IPS DF 6.9 (cell line): ENCODE measurements at regions not wholly inside any gene's neighbourhood (a gene's known extent, or its start where the extent isn't known, plus 50 kb on each side); places are given as distances from the start of the nearest gene placed in this dataset.

Experiments
- DNase-seq: peaks from one replicate; pipeline ENCODE4 v3.0.0-alpha.2; 2013; ENCODE audit warnings: low read depth, low spot score
- H3K27ac ChIP-seq: one replicate; pipeline ENCODE4 v1.5.1; 2013; ENCODE audit warnings: low read length, control low read depth
- H3K27me3 ChIP-seq: 2 replicates; pipeline ENCODE4 v1.6.1; 2013; ENCODE audit warnings: mild to moderate bottlenecking, low read length; ENCODE audit not compliant: control insufficient read depth, insufficient read depth
- H3K36me3 ChIP-seq: 2 replicates; pipeline ENCODE4 v1.6.1; 2013; ENCODE audit warnings: low read length; ENCODE audit not compliant: control insufficient read depth, insufficient read depth
- H3K4me1 ChIP-seq: 2 replicates; pipeline ENCODE4 v1.6.1; 2013; ENCODE audit warnings: low read length; ENCODE audit not compliant: control insufficient read depth, insufficient read depth
- H3K4me3 ChIP-seq: 2 replicates; pipeline ENCODE4 v1.5.1; 2013; ENCODE audit warnings: mild to moderate bottlenecking, low read length
- H3K9me3 ChIP-seq: 2 replicates; pipeline ENCODE4 v1.6.1; 2013; ENCODE audit warnings: low read length, inconsistent platforms; ENCODE audit not compliant: control insufficient read depth, insufficient read depth
- WGBS: extraction: QIAGEN DNeasy Blood & Tissue Kit; methylation state at CpG from one replicate; pipeline ENCODE4 v1.1.7; 2013; ENCODE audit warnings: mixed read lengths, missing lambda C conversion rate; ENCODE audit not compliant: insufficient read length, insufficient coverage; 5-methylcytosine and 5-hydroxymethylcytosine counted together

- Histone ChIP-seq H3K36me3 (no peaks in the 10 kb centered on the region), H3K27me3 (no peaks in the 10 kb centered on the region), H3K4me3 (no peak overlapping the region), H3K9me3 (no peaks in the 10 kb centered on the region), H3K4me1 (no peaks in the 10 kb centered on the region), H3K27ac (no peak overlapping the region)
- no peak for DNase-seq
- no CpG with 5 or more reads among the region's 1 CpG for WGBS
These were observed 507.3 kb upstream of the KCNMB2 start for GRCh38 chr3:178028933-178029332.

GRCh38 chr3:178036451-178037144 lies 499.6 kb upstream of the KCNMB2 start:
- H3K27ac ChIP-seq: no peak overlapping the region
- WGBS: no CpG with 5 or more reads among the region's 4 CpGs
- no peak for DNase-seq

DNA sequence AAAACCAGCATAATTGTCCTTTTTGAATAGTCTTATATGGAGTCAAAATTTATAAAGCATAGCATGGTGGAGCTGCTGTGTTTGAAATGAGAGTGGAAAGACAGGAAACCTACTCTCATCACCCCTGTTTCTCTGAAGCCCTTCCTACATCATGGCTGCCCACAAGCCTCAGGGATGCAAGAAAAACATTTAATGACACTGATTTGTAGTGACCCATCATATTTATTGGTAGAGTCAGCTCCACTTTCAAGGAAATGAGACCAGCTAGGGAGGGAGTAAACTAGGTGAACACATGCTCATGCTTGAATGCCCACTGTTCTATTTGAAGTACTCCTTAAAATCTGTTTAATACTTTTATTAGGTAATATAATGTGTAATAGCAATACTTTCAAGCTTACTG lies 494.3 kb upstream of the KCNMB2 start:
- no peak for DNase-seq
- no peaks in the 10 kb centered on the region for H3K9me3 ChIP-seq
- no peak overlapping the region for H3K4me3 ChIP-seq
- no peaks in the 10 kb centered on the region for H3K36me3 ChIP-seq
- H3K4me1 ChIP-seq: no peaks in the 10 kb centered on the region
- no peaks in the 10 kb centered on the region for H3K27me3 ChIP-seq
- no peak overlapping the region for H3K27ac ChIP-seq

More at GRCh38 chr3:178036451-178037144, 499.6 kb upstream of the KCNMB2 start:
- Histone ChIP-seq H3K4me3 (no peak overlapping the region), H3K4me1 (no peaks in the 10 kb centered on the region), H3K36me3 (no peaks in the 10 kb centered on the region), H3K27me3 (no peaks in the 10 kb centered on the region), H3K9me3 (no peaks in the 10 kb centered on the region)

- no CpG with 5 or more reads among the region's 3 CpGs for WGBS
- Histone ChIP-seq H3K4me3 (no peak overlapping the region), H3K9me3 (no peaks in the 10 kb centered on the region), H3K4me1 (no peaks in the 10 kb centered on the region), H3K27me3 (no peaks in the 10 kb centered on the region), H3K27ac (no peak overlapping the region), H3K36me3 (no peaks in the 10 kb centered on the region)
- no peak for DNase-seq
These were observed 493.9 kb upstream of the KCNMB2 start for GRCh38 chr3:178042376-178042775.

DNA sequence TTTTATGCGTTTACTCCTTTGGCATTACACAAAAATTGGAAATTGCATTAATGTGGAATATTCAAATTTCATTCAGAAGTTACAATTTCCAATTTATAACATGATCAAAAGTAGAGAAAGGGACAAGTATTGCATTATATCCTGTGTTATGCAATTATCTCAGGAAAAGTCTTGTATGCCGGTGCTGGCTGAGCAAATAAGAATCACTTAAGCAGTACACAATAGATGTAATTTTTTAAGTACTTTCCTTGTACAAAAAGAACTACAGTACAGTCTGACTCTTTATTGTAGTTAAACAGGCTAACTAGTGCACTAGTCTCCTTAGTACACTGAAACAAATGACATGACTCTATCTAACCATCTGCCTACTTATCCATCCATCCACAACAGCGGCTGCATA lies 493.2 kb upstream of the KCNMB2 start:
- H3K9me3 ChIP-seq: no peaks in the 10 kb centered on the region
- H3K27me3 ChIP-seq: no peaks in the 10 kb centered on the region
- H3K4me3 ChIP-seq: no peak overlapping the region
- H3K36me3 ChIP-seq: no peaks in the 10 kb centered on the region
- no peaks in the 10 kb centered on the region for H3K4me1 ChIP-seq
- H3K27ac ChIP-seq: no peak overlapping the region
- no peak for DNase-seq
- WGBS: no CpG with 5 or more reads among the region's 3 CpGs

DNA sequence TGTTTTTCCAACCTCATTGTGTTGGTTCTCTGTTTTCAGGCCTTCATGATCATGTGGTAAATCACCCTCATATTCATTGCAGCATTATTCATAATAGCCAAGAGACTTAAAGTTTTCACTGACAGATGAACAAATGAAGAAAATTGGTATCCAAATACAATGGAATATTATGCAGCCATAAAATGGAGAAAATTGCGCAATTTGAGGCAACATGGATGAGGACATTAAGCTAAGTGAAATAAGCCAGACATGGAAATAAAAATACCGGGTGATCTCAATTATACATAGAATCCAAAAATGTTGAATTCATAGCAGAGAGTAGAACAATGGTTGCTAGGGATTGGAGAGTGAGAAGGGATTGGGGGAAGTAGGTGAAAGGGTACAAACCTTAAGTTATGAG lies 491.9 kb upstream of the KCNMB2 start:
- no peak for DNase-seq
- H3K36me3 ChIP-seq: no peaks in the 10 kb centered on the region
- H3K4me3 ChIP-seq: no peak overlapping the region
- H3K27ac ChIP-seq: no peak overlapping the region
- H3K9me3 ChIP-seq: no peaks in the 10 kb centered on the region
- no peaks in the 10 kb centered on the region for H3K4me1 ChIP-seq
- no peaks in the 10 kb centered on the region for H3K27me3 ChIP-seq
- WGBS: no CpG with 5 or more reads among the region's 2 CpGs

GRCh38 chr3:178047496-178047895 lies 488.7 kb upstream of the KCNMB2 start:
- no peaks in the 10 kb centered on the region for H3K9me3 ChIP-seq
- DNase-seq: no peak
- H3K4me3 ChIP-seq: no peak overlapping the region
- no peak overlapping the region for H3K27ac ChIP-seq
- no CpG with 5 or more reads among the region's 3 CpGs for WGBS
- H3K27me3 ChIP-seq: no peaks in the 10 kb centered on the region
- H3K4me1 ChIP-seq: no peaks in the 10 kb centered on the region
- H3K36me3 ChIP-seq: no peaks in the 10 kb centered on the region

DNA sequence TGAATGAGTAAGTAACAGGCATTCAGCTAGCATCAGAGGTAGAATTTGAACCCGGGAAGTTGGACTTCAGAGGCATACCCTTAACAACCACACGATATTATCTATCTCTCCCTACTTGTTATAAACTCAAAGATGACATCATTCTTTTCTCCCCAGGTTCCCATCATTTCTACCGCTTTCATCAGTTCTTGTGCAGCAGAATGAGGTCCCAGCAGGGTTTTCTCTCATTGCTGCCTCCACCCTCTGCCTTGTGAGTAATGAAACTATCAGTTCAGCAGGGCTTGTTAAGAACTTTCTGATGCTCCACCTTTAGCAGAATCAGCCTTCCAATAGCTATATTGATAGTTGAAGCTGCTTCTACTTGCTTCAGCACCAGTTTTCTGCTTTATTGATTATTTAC lies 487.5 kb upstream of the KCNMB2 start:
- DNase-seq: no peak
- Histone ChIP-seq H3K36me3 (no peaks in the 10 kb centered on the region), H3K4me1 (no peaks in the 10 kb centered on the region), H3K4me3 (no peak overlapping the region), H3K9me3 (no peaks in the 10 kb centered on the region), H3K27ac (no peak overlapping the region), H3K27me3 (no peaks in the 10 kb centered on the region)
- WGBS: no CpG with 5 or more reads among the region's 3 CpGs

DNA sequence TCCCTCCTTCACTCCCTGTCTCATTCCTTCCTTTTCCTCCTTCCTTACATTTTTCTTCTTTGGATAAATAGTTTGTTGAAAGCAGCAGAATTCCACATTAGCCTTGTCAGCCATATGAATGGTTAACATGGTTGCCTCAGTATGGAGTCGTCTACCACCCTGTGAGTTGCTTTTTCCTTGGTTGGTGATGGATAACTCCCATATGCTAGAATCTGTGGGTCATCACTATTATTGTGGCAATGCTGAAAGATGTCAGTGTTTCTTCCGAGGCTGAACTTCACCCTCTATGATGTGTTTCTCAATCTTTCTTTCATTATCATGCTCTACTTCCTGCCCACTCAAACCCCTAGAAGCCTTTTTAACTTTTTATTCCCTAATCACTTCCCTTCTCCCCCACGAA lies 481.8 kb upstream of the KCNMB2 start:
- WGBS: 100% methylated on average over 1 of the region's 3 CpGs
- Histone ChIP-seq H3K4me1 (no peaks in the 10 kb centered on the region), H3K27ac (no peak overlapping the region), H3K4me3 (no peak overlapping the region), H3K27me3 (no peaks in the 10 kb centered on the region), H3K36me3 (no peaks in the 10 kb centered on the region), H3K9me3 (no peaks in the 10 kb centered on the region)
- DNase-seq: no peak

- Histone ChIP-seq H3K36me3 (no peaks in the 10 kb centered on the region), H3K4me3 (no peak overlapping the region), H3K27me3 (no peaks in the 10 kb centered on the region), H3K9me3 (no peaks in the 10 kb centered on the region), H3K4me1 (no peaks in the 10 kb centered on the region), H3K27ac (no peak overlapping the region)
- no peak for DNase-seq
- 100% methylated on average over 1 of the region's 2 CpGs for WGBS
These were observed 480.3 kb upstream of the KCNMB2 start for GRCh38 chr3:178055939-178056338.

GRCh38 chr3:178056868-178057267 lies 479.4 kb upstream of the KCNMB2 start:
- no peaks in the 10 kb centered on the region for H3K27me3 ChIP-seq
- WGBS: no CpG with 5 or more reads among the region's 1 CpG
- H3K9me3 ChIP-seq: no peaks in the 10 kb centered on the region
- no peak overlapping the region for H3K27ac ChIP-seq
- no peak overlapping the region for H3K4me3 ChIP-seq
- no peaks in the 10 kb centered on the region for H3K4me1 ChIP-seq
- no peaks in the 10 kb centered on the region for H3K36me3 ChIP-seq
- no peak for DNase-seq
